22Rv1 (cell line): ENCODE measurements at regions not wholly inside any gene's neighbourhood (a gene's known extent, or its start where the extent isn't known, plus 50 kb on each side); places are given as distances from the start of the nearest gene placed in this dataset.

Source experiments
- CTCF ChIP-seq: fragments of 450-650 bp; IDR thresholded peaks from 2 replicates; pipeline ENCODE4 v1.5.1; 2017; ENCODE audit warnings: mild to moderate bottlenecking
- ZFX ChIP-seq: fragments of 450-650 bp; IDR thresholded peaks from 2 replicates; pipeline ENCODE4 v1.6.1; 2017; ENCODE audit warnings: antibody characterized with exemption, borderline replicate concordance

- no peak for TF ChIP-seq CTCF
- no peak for TF ChIP-seq ZFX
These were observed 77.1 kb upstream of the EPHA5 start for GRCh38 chr4:65747386-65747785.
